NCI-H69 (cell line): ENCODE measurements at regions not wholly inside any gene's neighbourhood (a gene's known extent, or its start where the extent isn't known, plus 50 kb on each side); places are given as distances from the start of the nearest gene placed in this dataset.

Experiments
- DNase-seq: peaks from one replicate; lab custom pipeline; 2025; lab: John Stamatoyannopoulos, UW

GRCh38 chr15:93649691-93650235, 560.8 kb upstream of the RGMA start:
- DNase-seq: no peak

- no peak for DNase-seq
Observed at GRCh38 chr15:93646193-93646592, 557.2 kb upstream of the RGMA start.

GRCh38 chr15:93645594-93645993, 556.6 kb upstream of the RGMA start:
- DNase-seq: no peak

- no peak for DNase-seq
Observed at GRCh38 chr15:93644595-93644994, 555.6 kb upstream of the RGMA start.

- DNase-seq: no peak
Observed at GRCh38 chr15:93640411-93640962, 551.5 kb upstream of the RGMA start.

- DNase-seq: no peak
Observed at GRCh38 chr15:93631958-93632618, 543.1 kb upstream of the RGMA start.

- no peak for DNase-seq
Observed at GRCh38 chr15:93619597-93619996, 530.6 kb upstream of the RGMA start.

- DNase-seq: no peak
Observed at GRCh38 chr15:93617443-93617842, 528.4 kb upstream of the RGMA start.

GRCh38 chr15:93614386-93615104, 525.5 kb upstream of the RGMA start:
- no peak for DNase-seq

GRCh38 chr15:93613386-93613785, 524.4 kb upstream of the RGMA start:
- no peak for DNase-seq

- DNase-seq: no peak
Observed at GRCh38 chr15:93612953-93613352, 523.9 kb upstream of the RGMA start.

GRCh38 chr15:93610944-93611343, 521.9 kb upstream of the RGMA start:
- DNase-seq: no peak

GRCh38 chr15:93608643-93609148, 519.7 kb upstream of the RGMA start:
- DNase-seq: no peak

GRCh38 chr15:93603550-93603949, 514.5 kb upstream of the RGMA start:
- DNase-seq: no peak

- no peak for DNase-seq
Observed at GRCh38 chr15:93587059-93587521, 498.1 kb upstream of the RGMA start.

GRCh38 chr15:93585012-93585411, 496.0 kb upstream of the RGMA start:
- no peak for DNase-seq

GRCh38 chr15:93583968-93584367, 495.0 kb upstream of the RGMA start:
- no peak for DNase-seq

GRCh38 chr15:93583552-93583951, 494.5 kb upstream of the RGMA start:
- DNase-seq: no peak

GRCh38 chr15:93570527-93570926, 481.5 kb upstream of the RGMA start:
- DNase-seq: no peak

GRCh38 chr15:93566762-93567161, 477.8 kb upstream of the RGMA start:
- no peak for DNase-seq

GRCh38 chr15:93565201-93565600, 476.2 kb upstream of the RGMA start:
- no peak for DNase-seq

GRCh38 chr15:93563218-93563617, 474.2 kb upstream of the RGMA start:
- DNase-seq: no peak
